ENCODE measurements at regions not wholly inside any gene's neighbourhood (a gene's known extent, or its start where the extent isn't known, plus 50 kb on each side); places are given as distances from the start of the nearest gene placed in this dataset.
A peak's percentile ranks its signal among the peaks of the same experiment; 100 is the strongest.

DNA sequence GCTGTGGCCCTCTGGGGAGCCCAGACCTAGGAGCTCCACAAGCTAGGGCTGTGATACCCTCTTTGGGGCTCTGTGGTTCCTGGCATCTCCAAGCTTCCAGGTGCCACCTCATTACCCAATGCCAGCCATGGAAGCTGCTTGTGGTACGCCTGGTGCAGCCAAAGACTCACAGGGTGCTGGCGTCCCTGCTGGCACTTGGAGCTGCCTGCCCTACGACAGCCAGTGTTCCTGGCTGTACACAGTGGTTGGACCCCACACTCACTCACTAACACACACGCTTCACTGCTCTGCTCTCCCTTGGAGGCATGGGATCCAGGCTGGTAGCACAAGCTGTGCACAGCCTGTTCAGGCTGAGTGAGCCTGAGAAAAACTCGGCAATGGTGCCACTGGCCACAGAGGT lies 894.1 kb upstream of the PHF14 start:
- Histone ChIP-seq H3K23ac (ENCODE audit: insufficient read length, low read depth, low read length) (no peak overlapping the region), H3K56ac (ENCODE audit: insufficient read length, low read depth, low read length) (no peak overlapping the region), H2BK12ac (ENCODE audit: insufficient read length, low read depth, low read length) (no peak overlapping the region), H3K23me2 (ENCODE audit: insufficient read length, low read depth, low read length, poor library complexity, severe bottlenecking) (no peaks in the 10 kb centered on the region), H2BK5ac (ENCODE audit: insufficient read length, low read length) (no peak overlapping the region), H3K9ac (ENCODE audit: extremely low read depth, insufficient read length, low read length) (no peak overlapping the region), H3K14ac (ENCODE audit: insufficient read depth, low read length) (no peak overlapping the region), H4K20me1 (ENCODE audit: control insufficient read depth, insufficient read depth, insufficient read length) (no peaks in the 10 kb centered on the region), H2BK20ac (ENCODE audit: low read depth, low read length, poor library complexity, severe bottlenecking) (no peak overlapping the region), H3K4me2 (ENCODE audit: insufficient read depth, insufficient read length, low read length) (no peak overlapping the region), H2BK120ac (ENCODE audit: low read depth, low read length, poor library complexity, severe bottlenecking) (no peak overlapping the region), H3K27me3 (ENCODE audit: insufficient read depth, low read length) (no peaks in the 10 kb centered on the region), H2BK15ac (ENCODE audit: low read depth, low read length) (no peak overlapping the region), H3T11ph (ENCODE audit: low read length) (no peak overlapping the region), H4K91ac (ENCODE audit: insufficient read length, low read depth, low read length) (no peak overlapping the region), H3K9me3 (ENCODE audit: control insufficient read depth, low read depth, low read length) (no peaks in the 10 kb centered on the region), H4K8ac (replicated peaks; ENCODE audit: insufficient read length, low read depth, low read length) (no peak overlapping the region), H2AFZ (ENCODE audit: low read length) (no peak overlapping the region), H3K18ac (ENCODE audit: insufficient read length, low read depth, low read length) (no peak overlapping the region), H3K79me1 (ENCODE audit: insufficient read depth, low read depth, low read length, poor library complexity, severe bottlenecking) (no peaks in the 10 kb centered on the region), H3K4me1 (ENCODE audit: insufficient read depth, low read length) (peaks cover 2% of the 10 kb centered on the region; the same call in 1 of the 2 replicates), H2AK5ac (ENCODE audit: insufficient read length, low read length) (no peak overlapping the region), H3K79me2 (ENCODE audit: insufficient read depth, low read length) (no peaks in the 10 kb centered on the region), H3K4ac (ENCODE audit: low read depth, low read length) (no peak overlapping the region), H3K27ac (ENCODE audit: insufficient read length, low read depth, low read length) (no peak overlapping the region), H4K5ac (ENCODE audit: insufficient read length, low read depth, low read length) (no peak overlapping the region)
- no CpG with 5 or more reads among the region's 5 CpGs for WGBS (ENCODE audit: extremely low coverage, insufficient read length, low lambda C conversion rate)
- Mint-ChIP-seq H3K4me3 (peak overlapping the region in 1 of 2 experiments; percentile 55; a peak in 1 of 5 replicates), H3K27ac (no peak overlapping the region; a peak in 2 of 7 replicates), H3K36me3 (ENCODE audit: insufficient read depth in 1 of 3, low read depth in 3 of 3) (no peaks in the 10 kb centered on the region; a peak in 1 of 7 replicates), H3K4me1 (peaks cover 33 to 35% of the 10 kb centered on the region in 2 experiments), H3K27me3 (ENCODE audit: low read depth) (no peaks in the 10 kb centered on the region), H3K9me3 (no peaks in the 10 kb centered on the region)
- DNase-seq = no peak
- no peak for TF ChIP-seq CTCF (conservative IDR thresholded peaks at IDR 0.05)

Measured in H9 (cell line).